HG03175 (cell line): ENCODE measurements at regions not wholly inside any gene's neighbourhood (a gene's known extent, or its start where the extent isn't known, plus 50 kb on each side); places are given as distances from the start of the nearest gene placed in this dataset.
"Not testable (repeated sequence)": the region's sequence is repeated elsewhere in the genome, so short reads cannot be mapped to it uniquely, and the experiment has no call there.

Experiments used
- ATAC-seq: cut with Tn5 transposase; IDR thresholded peaks from one replicate; pipeline ENCODE4 v1.9.1; 2021; ENCODE audit warnings: mild to moderate bottlenecking, moderate library complexity; ENCODE audit not compliant: unreplicated experiment

DNA sequence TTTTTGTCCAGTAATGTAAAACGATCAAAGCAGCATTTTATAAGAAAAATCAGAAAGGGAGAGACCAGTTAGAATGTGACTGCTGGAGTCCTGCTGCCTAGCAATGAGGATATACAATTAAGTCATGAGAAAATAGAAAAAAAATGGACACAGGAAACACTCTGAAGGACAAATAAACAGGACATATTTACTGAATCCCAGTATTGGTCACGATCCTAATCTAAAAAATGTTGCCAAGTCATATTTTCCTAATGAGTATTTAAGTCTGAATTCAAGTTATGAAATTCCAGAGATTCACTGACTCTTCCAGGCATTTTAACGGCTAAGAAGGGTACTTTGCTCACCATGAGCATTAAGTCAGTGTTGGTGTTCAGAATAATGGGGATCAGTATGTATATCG is 154.3 kb upstream of the CCDC54 start:
- ATAC-seq: no peak

DNA sequence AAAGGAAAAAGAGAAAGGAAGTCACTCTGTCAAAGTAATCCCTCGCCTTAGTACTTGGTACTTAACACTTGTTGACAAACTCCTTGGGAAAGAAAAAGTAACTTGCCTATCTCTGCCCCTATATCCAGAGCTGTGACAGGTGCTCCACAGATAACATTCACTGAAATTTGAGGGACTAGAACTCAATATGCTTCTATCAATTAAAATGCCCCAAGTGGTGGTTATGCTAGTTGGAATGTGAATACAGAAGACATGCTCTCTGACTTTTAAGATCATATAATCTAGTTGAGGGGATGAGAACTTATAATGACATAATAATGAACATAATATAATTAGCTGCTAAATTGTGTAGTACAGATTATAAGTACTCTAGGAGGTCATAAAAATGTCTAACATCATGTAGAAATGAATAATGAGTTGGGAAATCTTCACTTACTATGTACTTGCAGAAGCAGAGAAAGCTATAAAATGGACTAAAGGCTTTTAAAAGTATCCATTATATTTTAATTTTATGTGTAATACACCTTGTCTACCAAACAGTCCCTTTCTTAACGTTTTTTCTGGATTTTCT is 153.1 kb upstream of the CCDC54 start:
- ATAC-seq: no peak

DNA sequence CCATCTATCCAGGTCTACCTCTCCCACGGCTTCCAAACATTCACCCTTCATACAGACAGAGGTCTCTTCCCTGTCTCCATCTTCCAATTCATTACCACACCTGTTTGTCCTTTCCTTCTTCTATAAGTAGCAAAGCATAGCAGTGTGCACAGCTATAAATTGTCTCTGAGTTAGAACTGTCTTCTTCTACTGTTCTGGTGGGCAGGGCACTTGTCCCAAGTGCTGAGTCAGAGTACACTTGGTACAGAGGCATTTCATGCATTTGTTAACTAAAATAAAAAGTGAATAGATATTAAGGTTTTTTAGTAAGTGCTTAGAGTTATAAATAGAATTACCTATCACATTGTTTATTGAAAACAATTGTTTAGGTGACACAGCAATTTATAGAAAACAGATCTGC is 150.1 kb upstream of the CCDC54 start:
- ATAC-seq: no peak

DNA sequence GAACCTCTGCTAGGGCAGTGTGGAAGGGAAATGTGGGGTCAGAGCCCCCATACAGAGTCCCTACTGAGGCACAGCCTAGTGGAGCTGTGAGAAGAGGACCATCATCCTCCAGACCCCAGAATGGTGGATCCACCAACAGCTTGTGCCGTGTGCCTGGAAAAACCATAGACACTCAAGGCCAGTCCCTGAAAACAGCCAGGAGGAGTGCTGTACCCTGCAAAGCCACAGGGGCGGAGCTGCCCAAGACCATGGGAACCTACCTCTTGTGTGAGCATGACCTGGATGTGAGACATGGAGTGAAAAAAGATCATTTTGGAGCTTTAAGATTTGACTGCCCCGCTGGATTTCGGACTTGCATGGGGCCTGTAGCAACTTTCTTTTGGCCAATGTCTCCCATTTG is 143.4 kb upstream of the CCDC54 start:
- ATAC-seq: not testable (repeated sequence)

DNA sequence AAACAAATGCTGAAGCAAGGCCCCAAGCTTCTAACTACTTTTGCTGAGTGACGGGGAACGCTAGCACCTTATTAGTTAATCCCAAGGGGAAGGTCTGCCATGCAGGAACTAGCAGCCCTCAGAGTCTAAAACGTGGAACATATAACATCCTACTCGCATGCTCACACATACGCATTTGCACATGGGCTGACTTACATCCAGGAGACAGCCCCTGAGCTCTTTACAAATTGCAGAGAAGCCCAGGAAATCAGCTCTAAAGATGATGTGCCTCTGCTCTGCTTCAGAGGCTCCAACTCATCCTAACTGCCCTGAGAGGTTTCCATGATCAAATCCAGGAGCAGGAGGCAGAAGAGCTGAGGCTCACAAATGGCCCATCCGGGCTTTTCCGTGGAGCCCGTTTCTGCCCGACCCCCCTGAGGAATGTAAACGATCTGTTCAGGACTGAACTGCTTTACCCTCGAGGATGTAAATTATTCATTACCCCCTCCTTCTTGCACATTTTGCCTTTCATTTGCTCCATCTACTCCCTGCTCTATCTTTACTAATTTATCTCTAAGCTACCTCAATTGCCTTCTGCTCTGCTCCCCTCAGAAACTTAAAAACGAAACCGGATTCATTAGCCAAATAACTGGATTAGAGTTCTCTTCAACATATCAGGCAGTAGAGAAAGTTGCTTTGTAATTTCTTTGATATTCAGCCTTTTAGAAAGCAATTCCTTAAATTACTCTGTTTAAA is 141.9 kb upstream of the CCDC54 start:
- ATAC-seq: peak; percentile 5

DNA sequence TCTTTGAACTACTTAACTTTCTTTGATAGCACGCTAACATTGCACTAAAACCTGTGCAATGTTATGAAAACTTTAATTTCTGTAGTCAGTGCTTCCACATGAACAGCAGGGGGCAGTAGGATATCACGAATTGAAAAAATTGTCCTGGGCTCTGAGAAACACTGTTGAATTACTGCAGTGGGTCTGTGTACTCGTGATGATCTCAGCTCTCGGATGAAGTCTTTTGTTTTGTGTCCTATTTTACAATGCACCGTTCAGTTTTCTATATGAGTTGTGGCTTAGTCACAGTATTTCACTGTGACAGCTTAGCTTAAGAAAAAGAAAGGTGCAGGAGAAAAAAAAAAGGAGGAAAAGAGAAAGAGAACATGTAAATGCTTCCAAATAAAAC is 141.3 kb upstream of the CCDC54 start:
- peak; percentile 66 for ATAC-seq

DNA sequence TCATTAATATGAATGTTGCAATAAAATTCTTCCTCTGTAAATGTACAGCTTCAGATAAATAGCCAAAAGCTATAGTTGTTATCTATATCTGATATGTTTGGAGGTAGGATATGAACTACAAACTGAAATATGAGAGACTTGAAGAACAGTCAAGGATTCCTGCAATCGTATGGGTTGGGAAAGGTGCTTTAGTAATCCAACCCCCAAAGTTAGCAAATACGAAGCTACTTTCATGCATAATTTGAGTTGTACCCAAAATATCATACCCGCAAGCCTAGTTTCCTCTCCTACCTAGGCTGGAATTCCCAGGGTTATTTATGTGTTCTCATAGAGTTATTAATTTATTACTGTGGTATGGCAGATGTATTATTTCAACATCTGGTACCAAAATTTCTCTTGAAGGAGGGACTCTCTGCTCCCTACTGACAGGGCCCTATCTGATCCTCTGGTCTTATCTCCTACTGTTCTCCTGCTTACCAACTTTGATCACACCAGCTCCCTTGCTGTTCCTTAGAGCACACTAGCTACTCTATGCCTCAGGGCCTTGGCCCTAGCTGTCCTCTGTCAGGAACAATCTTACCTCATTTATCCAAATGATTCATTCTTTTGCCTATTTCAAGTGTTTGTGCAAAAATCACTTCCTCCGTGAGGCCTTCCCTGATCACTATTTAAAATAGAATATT is 140.4 kb upstream of the CCDC54 start:
- ATAC-seq: no peak

DNA sequence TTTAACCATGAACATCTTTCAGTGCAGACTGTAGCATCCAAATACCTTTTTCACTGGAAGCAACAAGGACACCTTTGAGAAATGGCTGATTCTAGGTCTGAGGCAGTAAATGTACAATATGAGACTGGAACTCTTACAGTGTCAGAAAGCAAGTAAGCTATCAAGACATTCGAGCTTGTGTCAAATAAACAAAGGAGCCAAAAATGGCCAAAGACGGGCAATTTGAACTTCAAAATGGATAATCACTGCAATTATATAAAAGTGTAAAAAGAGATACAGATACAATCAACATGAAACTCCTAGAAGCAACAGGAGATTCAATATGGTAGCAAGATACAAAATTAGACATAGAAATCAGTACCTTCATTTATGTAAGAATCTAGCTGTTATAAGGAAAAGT is 138.5 kb upstream of the CCDC54 start:
- no peak for ATAC-seq

DNA sequence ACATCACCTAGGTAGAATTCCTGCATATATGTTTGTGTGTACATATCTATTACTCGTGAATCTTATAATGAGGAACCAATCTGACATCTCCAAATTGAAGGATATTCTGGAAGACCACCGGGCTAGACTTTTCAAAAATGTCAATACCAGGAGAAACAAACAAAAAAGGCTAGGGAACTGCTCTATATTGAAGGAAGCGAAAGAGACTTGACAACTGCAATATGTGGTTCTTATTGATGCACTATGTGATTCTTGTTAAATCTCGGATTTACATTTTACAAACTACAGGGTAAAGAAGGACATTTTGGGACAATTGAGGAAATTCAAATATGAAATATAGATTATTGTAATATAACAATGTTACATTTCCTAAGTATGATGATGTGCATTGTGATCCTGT is 137.5 kb upstream of the CCDC54 start:
- ATAC-seq: no peak

DNA sequence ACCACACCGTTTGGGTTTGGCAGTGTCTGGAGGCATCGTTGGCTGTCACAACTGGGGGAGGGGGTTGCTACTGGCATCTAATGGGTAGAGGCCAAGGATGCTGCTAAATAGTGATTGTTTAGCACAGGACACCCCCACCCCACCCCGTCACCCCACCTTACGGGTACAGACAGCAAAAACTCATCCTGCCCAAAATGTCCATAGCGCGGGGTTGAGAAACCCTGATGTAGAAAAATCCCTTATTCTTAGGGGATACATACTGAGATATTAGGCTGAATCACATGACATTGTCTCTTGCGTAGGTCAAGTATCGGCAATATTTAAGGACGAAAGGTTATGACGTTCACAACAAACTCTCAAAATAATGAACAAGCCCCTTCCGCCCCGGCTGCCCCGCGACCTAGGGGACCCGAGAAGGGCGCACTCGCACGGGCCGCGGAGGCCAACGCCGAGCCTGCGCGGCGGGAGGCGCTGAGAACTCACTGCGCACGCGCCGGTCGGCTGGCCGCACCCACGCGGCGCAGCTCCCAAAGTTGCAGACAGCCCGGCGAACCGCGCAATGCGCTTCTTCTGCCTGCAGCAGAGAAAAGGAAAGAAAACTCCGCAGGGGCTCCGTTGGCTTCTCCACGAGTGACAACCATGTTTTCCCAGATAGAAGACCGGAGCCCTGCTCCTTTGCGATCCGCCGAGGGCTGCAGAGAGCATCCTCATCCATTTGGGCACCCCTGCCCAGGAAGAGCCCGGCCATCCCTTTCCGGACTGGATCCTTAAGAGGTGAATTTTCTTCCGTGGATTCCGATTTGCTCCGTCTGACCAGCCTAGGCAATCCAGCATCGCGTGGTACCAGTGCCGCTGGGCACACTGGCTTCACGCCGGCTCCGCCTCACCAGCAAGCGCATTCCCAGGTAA is 136.8 kb upstream of the CCDC54 start:
- peak; percentile 85 for ATAC-seq

DNA sequence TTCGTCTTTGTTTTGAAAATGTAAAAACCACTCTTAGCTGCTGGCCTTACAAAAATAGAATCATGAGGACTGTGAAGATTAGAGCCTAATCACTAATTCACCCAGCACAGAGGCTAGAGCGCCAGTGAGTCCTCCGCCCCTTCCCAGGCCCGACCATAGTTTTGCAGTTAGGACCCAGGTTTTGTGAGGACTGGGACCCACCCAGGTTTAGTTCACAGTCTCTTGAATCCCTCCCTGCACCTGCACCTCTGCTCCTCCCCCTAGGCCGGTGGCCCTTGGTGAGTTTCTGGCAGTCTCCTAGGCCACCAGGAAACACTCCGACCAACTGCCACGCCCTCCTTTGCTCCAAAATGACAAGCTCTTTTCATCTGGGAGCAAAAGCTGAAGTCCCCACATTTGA is 136.0 kb upstream of the CCDC54 start:
- peak; percentile 45 for ATAC-seq

DNA sequence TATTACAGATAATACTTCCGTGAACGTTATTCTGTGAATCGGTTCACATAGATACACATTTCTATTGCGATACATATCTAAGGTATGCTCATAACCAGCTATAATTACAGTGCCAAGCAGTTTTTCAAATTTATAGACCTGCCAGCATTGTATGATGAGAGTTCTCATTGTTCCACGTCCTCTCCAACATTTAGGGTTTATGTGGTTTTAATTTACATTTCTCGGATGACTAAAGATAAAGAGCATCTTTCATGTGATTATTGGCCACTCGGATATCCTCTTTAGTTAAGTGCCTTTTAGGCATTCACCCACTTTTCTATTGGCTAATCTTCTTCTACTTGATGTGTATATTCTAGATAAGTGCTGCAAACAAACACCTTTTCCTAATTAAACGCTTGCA is 134.7 kb upstream of the CCDC54 start:
- ATAC-seq: no peak

DNA sequence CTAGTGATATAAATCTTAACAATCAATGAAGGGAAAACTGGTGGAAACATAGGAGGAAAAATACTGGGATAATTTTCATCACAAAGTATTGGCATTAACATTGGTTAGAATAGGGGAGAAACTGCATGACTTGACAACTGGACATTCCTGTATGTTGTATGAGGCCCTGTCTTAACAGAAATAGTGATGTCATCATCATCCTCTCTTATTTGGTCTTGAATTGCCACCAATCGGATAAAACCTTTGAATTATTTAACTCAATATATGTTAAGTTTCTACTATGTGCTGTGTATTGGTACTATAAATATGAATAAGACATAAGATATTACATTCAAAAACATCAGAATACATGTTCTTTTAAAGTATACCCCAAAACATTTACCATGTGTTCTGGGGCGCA is 130.1 kb upstream of the CCDC54 start:
- ATAC-seq: no peak

DNA sequence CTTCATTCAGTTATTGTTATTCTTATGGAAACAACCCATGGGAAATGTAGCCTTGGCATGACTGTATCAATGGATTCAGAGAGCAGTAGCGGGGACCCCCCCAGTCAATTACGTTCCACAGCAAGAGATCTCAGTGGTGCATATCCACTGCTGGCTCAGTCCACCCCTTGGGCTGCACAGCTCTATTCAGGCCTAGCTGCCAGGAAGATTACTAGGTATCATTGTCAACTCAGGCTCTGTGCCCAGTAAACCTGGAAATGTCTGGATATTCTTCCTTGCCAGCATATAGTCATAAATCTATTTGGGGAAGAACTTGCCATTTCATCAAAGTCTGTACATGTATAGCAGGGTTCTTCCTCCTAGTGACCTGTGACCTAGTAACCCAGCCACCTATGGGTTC is 128.1 kb upstream of the CCDC54 start:
- no peak for ATAC-seq

DNA sequence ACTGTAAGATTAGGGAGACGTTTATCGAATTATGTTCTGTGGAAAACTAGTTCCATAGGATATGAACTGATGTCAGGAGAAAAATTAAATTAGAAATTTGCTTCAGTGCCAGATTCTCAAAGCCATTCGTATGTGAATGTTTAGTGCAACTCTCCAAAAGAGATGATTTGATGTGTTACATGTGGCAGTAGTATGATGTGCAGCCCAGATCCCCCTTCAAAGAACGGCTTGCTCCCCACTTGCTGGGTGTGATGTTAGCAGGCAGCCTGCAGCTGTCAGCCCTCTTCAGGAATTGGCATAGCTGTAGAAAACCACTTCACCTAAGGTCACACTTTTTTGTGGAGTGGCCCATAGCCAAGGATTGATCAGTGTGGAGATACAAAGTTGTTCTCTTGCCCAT is 127.0 kb upstream of the CCDC54 start:
- ATAC-seq: no peak

DNA sequence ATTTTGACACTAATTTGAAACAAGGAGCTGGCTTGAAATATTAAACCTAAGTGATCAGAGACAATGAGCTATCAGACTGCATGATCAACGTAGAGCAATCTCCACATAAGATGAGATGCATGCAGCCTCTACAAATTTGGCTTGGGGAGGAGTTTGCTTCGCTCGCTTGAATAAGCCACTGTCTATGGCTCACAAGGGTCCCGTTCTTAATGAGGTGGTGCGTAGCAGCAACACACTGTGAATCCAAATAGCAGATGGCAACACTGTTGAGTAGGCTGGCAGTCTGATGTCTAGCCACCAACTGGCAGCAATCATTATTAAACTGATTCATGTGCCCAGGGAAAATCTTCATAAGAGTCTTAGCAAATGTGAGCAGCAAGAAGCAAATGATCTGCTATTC is 125.4 kb upstream of the CCDC54 start:
- ATAC-seq: no peak

DNA sequence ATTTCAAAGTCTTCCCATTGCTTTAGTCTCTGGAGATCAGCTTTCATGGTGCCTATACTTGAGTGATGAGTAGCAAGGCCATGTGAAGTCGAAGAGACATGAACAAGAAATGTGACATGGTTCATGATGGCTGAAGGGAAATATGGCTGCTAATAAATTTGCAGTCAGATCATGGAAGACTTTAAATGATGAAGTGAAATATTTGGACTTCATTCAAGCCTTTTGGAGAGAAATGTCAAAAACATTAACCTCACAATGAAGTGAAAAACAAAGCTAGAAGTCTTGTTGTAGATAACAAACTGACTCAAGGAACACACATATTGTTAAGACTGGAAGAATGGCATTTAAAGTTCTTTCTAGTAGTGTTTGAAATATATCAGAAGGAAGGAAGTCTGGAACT is 120.3 kb upstream of the CCDC54 start:
- ATAC-seq: no peak

DNA sequence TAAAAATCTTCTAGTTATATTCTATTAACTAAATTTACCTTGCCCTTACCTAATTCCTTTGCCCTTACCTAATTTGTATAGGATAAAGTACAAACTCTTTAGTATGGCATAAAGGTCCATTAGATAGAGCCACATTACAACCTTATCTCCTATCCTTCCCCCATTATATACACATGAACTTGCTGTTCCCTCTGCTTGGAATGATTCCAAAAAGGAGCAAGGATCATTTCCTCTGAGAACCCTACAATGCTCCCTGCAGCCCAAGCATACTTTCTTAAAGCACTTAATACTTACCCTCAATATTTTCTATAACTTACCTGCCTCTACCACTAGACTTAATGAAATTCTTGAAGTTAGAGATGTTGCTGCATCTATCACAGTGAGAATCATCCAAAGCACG is 118.9 kb upstream of the CCDC54 start:
- no peak for ATAC-seq

DNA sequence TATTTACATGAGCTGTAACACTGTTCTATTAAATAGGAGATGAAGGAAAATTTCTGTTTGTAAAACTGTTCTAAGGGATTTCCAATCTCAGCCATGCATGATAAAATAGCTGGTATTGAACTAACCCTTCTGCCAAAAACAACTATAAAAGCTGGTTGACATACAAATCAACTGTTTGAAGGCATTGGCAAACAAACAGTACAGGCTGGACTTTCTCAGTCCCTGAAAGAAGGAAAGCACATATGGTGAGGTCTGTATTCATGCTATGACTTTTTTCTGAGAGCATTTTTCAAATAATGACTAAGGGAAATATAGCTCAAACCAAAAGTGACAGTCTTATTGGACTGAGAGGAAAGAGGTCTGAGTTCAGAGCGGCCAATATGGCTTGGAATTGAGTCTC is 117.0 kb upstream of the CCDC54 start:
- no peak for ATAC-seq

DNA sequence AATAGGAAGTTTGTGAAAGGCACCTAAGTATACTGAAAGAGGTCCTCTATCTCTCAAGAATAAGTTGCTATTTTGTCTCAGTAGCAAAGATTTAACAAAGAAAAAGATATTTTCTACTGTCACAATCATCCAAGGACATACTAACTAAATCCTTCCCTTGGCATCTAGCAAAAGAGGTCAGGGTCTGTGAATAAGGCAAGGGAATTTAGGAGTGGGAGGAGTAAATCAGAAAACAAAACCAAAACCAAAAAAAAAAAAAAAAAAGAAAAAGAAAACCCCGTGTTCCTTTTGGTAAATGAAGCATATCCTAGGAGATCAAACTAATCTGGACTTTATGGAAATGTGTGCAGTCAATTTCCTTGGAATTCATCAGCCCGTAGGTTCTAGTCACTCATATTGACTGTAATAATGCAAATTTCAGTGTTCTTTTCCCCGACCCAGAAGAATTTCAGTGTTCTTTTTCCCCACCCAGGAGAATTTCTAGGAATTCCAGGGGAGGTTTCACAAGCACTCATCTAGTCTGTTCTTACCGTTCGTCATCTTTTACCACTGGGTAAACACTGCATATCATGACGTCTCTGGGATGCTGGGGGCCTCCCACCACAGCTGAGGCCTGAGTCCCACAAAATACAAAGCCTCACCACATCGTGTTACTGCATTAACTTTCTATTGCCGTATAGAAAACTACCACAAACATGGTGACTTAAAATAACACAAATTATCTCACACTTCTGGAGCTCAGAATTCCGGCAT is 113.8 kb upstream of the CCDC54 start:
- ATAC-seq: no peak

DNA sequence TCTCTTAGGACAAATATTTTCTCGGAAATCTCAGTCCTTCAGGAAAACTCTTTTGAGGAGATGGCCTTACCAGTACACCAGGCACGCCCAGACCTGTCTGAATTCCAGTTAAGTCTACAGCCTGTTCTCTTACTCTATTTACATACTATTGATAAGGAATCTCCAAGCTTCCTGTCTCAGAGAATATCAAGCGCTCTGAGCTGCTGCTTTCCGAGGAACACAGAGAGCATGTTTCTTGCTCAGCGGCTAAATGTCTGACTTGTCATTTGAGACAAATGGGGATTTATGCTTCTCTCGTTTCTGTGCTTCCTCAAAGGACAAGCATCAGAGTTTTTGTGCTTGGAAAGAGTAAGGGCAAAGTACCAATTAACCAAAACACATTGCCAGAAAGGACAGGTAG is 112.4 kb upstream of the CCDC54 start:
- no peak for ATAC-seq
